ENCODE measurements at regions not wholly inside any gene's neighbourhood (a gene's known extent, or its start where the extent isn't known, plus 50 kb on each side); places are given as distances from the start of the nearest gene placed in this dataset.
A peak's percentile ranks its signal among the peaks of the same experiment; 100 is the strongest.

- DNase-seq (ENCODE audit: low read depth in 2 of 3, low spot score in 2 of 3) = no peak
Observed at GRCh38 chr21:41071258-41072171, 96.4 kb upstream of the BACE2 start.

- no peak for DNase-seq (ENCODE audit: low read depth in 2 of 3, low spot score in 2 of 3)
Observed at GRCh38 chr21:41073558-41073957, 94.4 kb upstream of the BACE2 start.

GRCh38 chr21:41074396-41075184 is 93.4 kb upstream of the BACE2 start:
- DNase-seq (ENCODE audit: low read depth in 2 of 3, low spot score in 2 of 3) = no peak

- DNase-seq (ENCODE audit: low read depth in 2 of 3, low spot score in 2 of 3) = no peak
Observed at GRCh38 chr21:41075656-41076055, 92.3 kb upstream of the BACE2 start.

GRCh38 chr21:41076064-41076463 is 91.9 kb upstream of the BACE2 start:
- no peak for DNase-seq (ENCODE audit: low read depth in 2 of 3, low spot score in 2 of 3)

GRCh38 chr21:41079159-41079558 is 88.8 kb upstream of the BACE2 start:
- no peak for DNase-seq (ENCODE audit: low read depth in 2 of 3, low spot score in 2 of 3)

- no peak for DNase-seq (ENCODE audit: low read depth in 2 of 3, low spot score in 2 of 3)
Observed at GRCh38 chr21:41080485-41081121, 87.4 kb upstream of the BACE2 start.

- no peak for DNase-seq (ENCODE audit: low read depth in 2 of 3, low spot score in 2 of 3)
Observed at GRCh38 chr21:41086569-41086968, 81.4 kb upstream of the BACE2 start.

GRCh38 chr21:41090981-41091380 is 77.0 kb upstream of the BACE2 start:
- no peak for DNase-seq (ENCODE audit: low read depth in 2 of 3, low spot score in 2 of 3)

- DNase-seq (ENCODE audit: low read depth in 2 of 3, low spot score in 2 of 3) = no peak
Observed at GRCh38 chr21:41091616-41092015, 76.3 kb upstream of the BACE2 start.

GRCh38 chr21:41092312-41092711 is 75.6 kb upstream of the BACE2 start:
- no peak for DNase-seq (ENCODE audit: low read depth in 2 of 3, low spot score in 2 of 3)

- no peak for DNase-seq (ENCODE audit: low read depth in 2 of 3, low spot score in 2 of 3)
Observed at GRCh38 chr21:41095983-41096382, 72.0 kb upstream of the BACE2 start.

- no peak for DNase-seq (ENCODE audit: low read depth in 2 of 3, low spot score in 2 of 3)
Observed at GRCh38 chr21:41098076-41098475, 69.9 kb upstream of the BACE2 start.

- DNase-seq (ENCODE audit: low read depth in 2 of 3, low spot score in 2 of 3) = no peak
Observed at GRCh38 chr21:41098481-41099042, 69.4 kb upstream of the BACE2 start.

GRCh38 chr21:41100826-41101550 is 67.0 kb upstream of the BACE2 start:
- DNase-seq (ENCODE audit: low read depth in 2 of 3, low spot score in 2 of 3) = no peak

- DNase-seq (ENCODE audit: low read depth in 2 of 3, low spot score in 2 of 3) = no peak
Observed at GRCh38 chr21:41102281-41102680, 65.7 kb upstream of the BACE2 start.

GRCh38 chr21:41107602-41108001 is 60.4 kb upstream of the BACE2 start:
- DNase-seq (ENCODE audit: low read depth in 2 of 3, low spot score in 2 of 3) = no peak

GRCh38 chr21:41108668-41109585 is 59.0 kb upstream of the BACE2 start:
- peak in 1 of 3 donors; percentile 16 for DNase-seq (ENCODE audit: low read depth in 2 of 3, low spot score in 2 of 3)

GRCh38 chr21:41110161-41110560 is 57.8 kb upstream of the BACE2 start:
- no peak for DNase-seq (ENCODE audit: low read depth in 2 of 3, low spot score in 2 of 3)

All from hematopoietic multipotent progenitor cell (in vitro differentiated cells).